Lower lobe of right lung (tissue), 2 donors: ENCODE measurements at regions not wholly inside any gene's neighbourhood (a gene's known extent, or its start where the extent isn't known, plus 50 kb on each side); places are given as distances from the start of the nearest gene placed in this dataset.

Experiments
- ATAC-seq, 2 donors: fragments of 200-7000 bp; cut with Tn5 transposase; one replicate each; pipeline ENCODE4 v1.9.1; 2020 to 2022; ENCODE audit warnings: mild to moderate bottlenecking in 2 of 2, moderate library complexity in 2 of 2
- DNase-seq: peaks from one replicate; pipeline ENCODE4 v3.0.0-alpha.2; 2020
- H3K27ac ChIP-seq: fragments of 200-600 bp; one replicate; pipeline ENCODE4 v1.8.0; 2022
- H3K27me3 ChIP-seq: fragments of 200-600 bp; one replicate; pipeline ENCODE4 v1.8.0; 2022; ENCODE audit warnings: low read depth
- H3K36me3 ChIP-seq: fragments of 200-600 bp; one replicate; pipeline ENCODE4 v1.8.0; 2022; ENCODE audit warnings: mild to moderate bottlenecking
- H3K4me1 ChIP-seq: fragments of 200-600 bp; one replicate; pipeline ENCODE4 v1.8.0; 2022
- H3K4me3 ChIP-seq: fragments of 200-600 bp; one replicate; pipeline ENCODE4 v1.8.0; 2022; ENCODE audit warnings: mild to moderate bottlenecking
- H3K9me3 ChIP-seq: fragments of 200-600 bp; one replicate; pipeline ENCODE4 v1.8.0; 2022
- CTCF ChIP-seq: fragments of 200-600 bp; IDR thresholded peaks from one replicate; pipeline ENCODE4 v1.8.0; 2022; ENCODE audit warnings: antibody characterized with exemption, mild to moderate bottlenecking
- intact Hi-C: fragments of 100-400 bp; cut with DNase I; formaldehyde crosslinking; loops from one replicate; pipeline ENCODE4 v1.11.0; 2022
- donor health status: DM: no; HTN: yes; CAD: no; lungs with severe emphysema.

DNA sequence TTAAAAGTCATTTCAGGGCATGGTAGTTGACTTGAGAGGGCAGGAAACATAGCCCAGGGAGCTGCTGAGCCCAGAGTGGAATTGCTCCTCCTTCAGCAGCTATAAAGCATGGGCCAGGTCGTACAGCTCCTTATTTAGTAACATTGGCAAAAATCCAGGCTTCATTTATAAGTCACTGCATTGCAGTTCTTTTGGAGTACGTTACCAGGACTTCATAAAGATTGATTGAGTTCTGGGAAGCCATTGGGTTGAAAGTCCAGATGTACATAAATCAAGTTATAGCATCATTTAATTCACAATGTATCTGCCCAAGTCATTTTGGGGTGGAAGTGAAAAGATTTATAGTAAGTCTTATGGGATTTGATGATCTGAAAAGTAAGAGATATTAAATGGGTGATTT lies 53.0 kb upstream of the ANKEF1 start:
- no peaks in the 10 kb centered on the region for H3K36me3 ChIP-seq
- H3K27ac ChIP-seq = no peak overlapping the region
- H3K4me3 ChIP-seq = no peak overlapping the region
- no peak for ATAC-seq
- DNase-seq = no peak
- H3K27me3 ChIP-seq = no peaks in the 10 kb centered on the region
- intact Hi-C loops = no loop called here
- no peaks in the 10 kb centered on the region for H3K4me1 ChIP-seq
- no peaks in the 10 kb centered on the region for H3K9me3 ChIP-seq
- no peak for TF ChIP-seq CTCF

GRCh38 chr20:9978397-9979004 lies 56.3 kb upstream of the ANKEF1 start:
- Histone ChIP-seq H3K4me3 (no peak overlapping the region), H3K9me3 (no peaks in the 10 kb centered on the region), H3K27me3 (no peaks in the 10 kb centered on the region), H3K4me1 (no peaks in the 10 kb centered on the region), H3K36me3 (no peaks in the 10 kb centered on the region), H3K27ac (no peak overlapping the region)
- intact Hi-C loops = no loop called here
- no peak for DNase-seq
- ATAC-seq = peak; percentile 89 to 93
- peak; percentile 71 for TF ChIP-seq CTCF

DNA sequence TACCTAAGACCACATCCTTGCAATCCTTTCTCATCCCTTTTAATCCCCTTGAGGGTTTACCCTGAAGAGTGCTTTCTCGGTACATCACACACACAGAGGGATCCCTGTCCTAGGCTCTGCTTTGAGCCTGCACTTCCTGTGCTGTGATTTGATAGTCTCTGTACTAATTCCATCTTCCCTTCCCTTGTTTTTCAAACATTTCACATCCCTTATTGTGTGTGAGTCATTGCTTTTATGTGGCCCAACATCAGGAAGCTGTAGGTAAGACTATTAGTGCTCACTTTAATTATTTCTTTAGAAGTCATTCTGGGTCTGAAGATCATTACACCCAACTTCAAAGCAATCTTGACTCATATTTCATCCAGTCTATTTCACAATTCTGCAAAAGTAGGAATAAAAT lies 57.2 kb upstream of the ANKEF1 start:
- ATAC-seq = no peak
- TF ChIP-seq CTCF = no peak

DNA sequence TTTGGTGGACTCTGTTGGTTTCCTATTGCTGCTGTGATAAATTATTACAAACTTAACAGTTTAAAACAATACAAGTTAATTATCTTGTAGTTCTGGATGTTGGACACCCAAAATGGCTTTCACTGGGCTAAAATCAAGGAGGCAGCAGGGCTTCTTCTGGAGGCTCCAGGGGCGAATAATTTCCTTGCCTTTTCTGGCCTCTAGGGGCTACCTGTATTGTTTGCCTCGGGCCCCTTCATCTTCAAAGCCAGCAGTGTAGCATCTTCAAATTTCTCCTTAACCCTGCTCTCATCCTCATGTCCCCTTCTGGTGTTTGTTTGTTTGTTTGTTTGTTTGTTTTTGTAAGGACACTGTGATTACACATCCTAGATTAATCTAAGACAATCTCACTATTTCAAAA lies 60.5 kb upstream of the ANKEF1 start:
- ATAC-seq (no peak), DNase-seq (no peak)
- intact Hi-C loops = no loop called here
- Histone ChIP-seq H3K4me1 (no peaks in the 10 kb centered on the region), H3K27me3 (no peaks in the 10 kb centered on the region), H3K4me3 (no peak overlapping the region), H3K9me3 (no peaks in the 10 kb centered on the region), H3K27ac (no peak overlapping the region), H3K36me3 (no peaks in the 10 kb centered on the region)
- no peak for TF ChIP-seq CTCF

More for the DNA sequence above, 57.2 kb upstream of the ANKEF1 start:
- no peaks in the 10 kb centered on the region for H3K9me3 ChIP-seq
- no peaks in the 10 kb centered on the region for H3K27me3 ChIP-seq
- H3K36me3 ChIP-seq = no peaks in the 10 kb centered on the region
- no peak overlapping the region for H3K4me3 ChIP-seq
- no peak for DNase-seq
- no peak overlapping the region for H3K27ac ChIP-seq
- no peaks in the 10 kb centered on the region for H3K4me1 ChIP-seq
- intact Hi-C loops = no loop called here

DNA sequence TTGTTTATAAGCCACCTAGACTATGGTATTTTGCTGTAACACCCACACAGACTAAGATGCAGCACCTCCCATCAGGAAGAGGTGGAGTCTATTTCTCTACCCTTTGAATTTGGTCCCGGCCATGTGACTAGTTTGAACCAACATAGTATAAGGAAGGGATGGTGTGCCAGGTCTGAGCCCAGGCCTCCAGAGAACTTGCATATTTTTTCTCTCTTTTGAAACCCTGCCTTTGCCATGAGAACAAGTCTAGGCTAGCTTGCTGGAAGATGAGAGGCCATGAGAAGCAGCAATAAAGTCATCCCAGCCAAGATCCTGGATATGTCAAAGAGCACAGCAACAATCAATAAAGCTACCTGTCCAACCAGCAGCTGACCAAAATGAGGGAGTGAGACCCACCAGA lies 63.0 kb upstream of the ANKEF1 start:
- Histone ChIP-seq H3K27ac (no peak overlapping the region), H3K27me3 (no peaks in the 10 kb centered on the region), H3K4me3 (no peak overlapping the region), H3K9me3 (no peaks in the 10 kb centered on the region), H3K4me1 (no peaks in the 10 kb centered on the region), H3K36me3 (no peaks in the 10 kb centered on the region)
- TF ChIP-seq CTCF = no peak
- ATAC-seq (no peak), DNase-seq (no peak)
- intact Hi-C loops = no loop called here

GRCh38 chr20:9969626-9970025 lies 65.2 kb upstream of the ANKEF1 start:
- H3K9me3 ChIP-seq = no peaks in the 10 kb centered on the region
- ATAC-seq (no peak), DNase-seq (no peak)
- no peak overlapping the region for H3K4me3 ChIP-seq
- H3K4me1 ChIP-seq = no peaks in the 10 kb centered on the region
- no peaks in the 10 kb centered on the region for H3K36me3 ChIP-seq
- no peak overlapping the region for H3K27ac ChIP-seq
- H3K27me3 ChIP-seq = no peaks in the 10 kb centered on the region
- intact Hi-C loops = no loop called here
- TF ChIP-seq CTCF = no peak
